IMR-90 (cell line): ENCODE measurements at regions not wholly inside any gene's neighbourhood (a gene's known extent, or its start where the extent isn't known, plus 50 kb on each side); places are given as distances from the start of the nearest gene placed in this dataset.

Experiments used
- ATAC-seq: fragments of 200-7000 bp; cut with Tn5 transposase; 2 replicates; pipeline ENCODE4 v1.9.1; 2020; ENCODE audit warnings: low read depth, mild to moderate bottlenecking, moderate library complexity
- BruUV-seq: library from RNA; stranded (reverse); fragments of 400-500 nt; replicated peaks from 2 replicates; lab custom pipeline; 2021; lab: Mats Ljungman, UMichigan
- CTCF ChIA-PET: fragments of 300-600 bp; formaldehyde crosslinking; extraction: SDS; loops from one replicate; lab custom pipeline; 2021; ENCODE audit warnings: antibody characterized with exemption; lab: Yijun Ruan, JAX
- POLR2A ChIA-PET: fragments of 300-600 bp; sonication (Branson Sonifier 250); formaldehyde crosslinking; loops from one replicate; lab custom pipeline; 2022; ENCODE audit warnings: antibody characterized with exemption; ENCODE audit not compliant: unreplicated experiment; lab: Charles Lee
- DNase-seq: peaks from one replicate; pipeline ENCODE4 v3.0.0; 2013
- H2AFZ ChIP-seq: replicated peaks from 2 replicates; pipeline ENCODE3; 2013; ENCODE audit warnings: low read length, mild to moderate bottlenecking; ENCODE audit not compliant: poor library complexity
- H2AK5ac ChIP-seq: 2 replicates; pipeline ENCODE4 v1.6.1; 2013; ENCODE audit warnings: low read depth, low read length, inconsistent platforms
- H2AK9ac ChIP-seq: replicated peaks from 2 replicates; pipeline ENCODE3; 2013; ENCODE audit warnings: mild to moderate bottlenecking, low read depth, low read length, moderate library complexity; ENCODE audit not compliant: poor library complexity
- H2BK120ac ChIP-seq: 2 replicates; pipeline ENCODE4 v1.6.1; 2013; ENCODE audit warnings: low read depth, low read length, inconsistent platforms
- H2BK15ac ChIP-seq: 3 replicates; pipeline ENCODE4 v1.6.1; 2013; ENCODE audit warnings: low read depth, low read length, inconsistent platforms
- H2BK20ac ChIP-seq: 2 replicates; pipeline ENCODE4 v1.6.1; 2013; ENCODE audit warnings: low read depth, mild to moderate bottlenecking, inconsistent platforms, low read length, moderate library complexity
- H2BK5ac ChIP-seq: 2 replicates; pipeline ENCODE4 v1.6.1; 2013; ENCODE audit warnings: mild to moderate bottlenecking, low read depth, low read length, inconsistent platforms; ENCODE audit not compliant: poor library complexity, severe bottlenecking
- H3K14ac ChIP-seq: replicated peaks from 2 replicates; pipeline ENCODE4 v1.6.1; 2013; ENCODE audit warnings: low read depth, low read length, inconsistent platforms
- H3K18ac ChIP-seq: 2 replicates; pipeline ENCODE4 v1.6.1; 2013; ENCODE audit warnings: low read depth, low read length, control low read depth
- H3K23ac ChIP-seq: 2 replicates; pipeline ENCODE4 v1.6.1; 2013; ENCODE audit warnings: low read depth, low read length, inconsistent platforms
- H3K27ac ChIP-seq: 2 replicates; pipeline ENCODE4 v1.5.1; 2013; ENCODE audit warnings: mild to moderate bottlenecking, control low read depth, low read length; ENCODE audit not compliant: insufficient read depth
- H3K27me3 ChIP-seq: 2 replicates; pipeline ENCODE4 v1.6.1; 2013; ENCODE audit warnings: low read length; ENCODE audit not compliant: control insufficient read depth, insufficient read depth
- H3K36me3 ChIP-seq: 2 replicates; pipeline ENCODE4 v1.6.1; 2013; ENCODE audit warnings: low read length, mixed read lengths; ENCODE audit not compliant: control insufficient read depth, insufficient read depth
- H3K4ac ChIP-seq: 2 replicates; pipeline ENCODE4 v1.6.1; 2013; ENCODE audit warnings: low read depth, low read length, inconsistent platforms
- H3K4me1 ChIP-seq: 2 replicates; pipeline ENCODE4 v1.6.1; 2013; ENCODE audit warnings: low read length, mixed read lengths; ENCODE audit not compliant: control insufficient read depth, insufficient read depth
- H3K4me2 ChIP-seq: 2 replicates; pipeline ENCODE4 v1.6.1; 2013; ENCODE audit warnings: low read depth, mild to moderate bottlenecking, control low read depth, low read length, moderate library complexity
- H3K4me3 ChIP-seq: 2 replicates; pipeline ENCODE4 v1.5.1; 2013; ENCODE audit warnings: low read depth, mild to moderate bottlenecking, control low read depth, low read length, moderate library complexity; ENCODE audit not compliant: insufficient read depth
- H3K56ac ChIP-seq: 2 replicates; pipeline ENCODE4 v1.6.1; 2013; ENCODE audit warnings: low read length, inconsistent platforms; ENCODE audit not compliant: insufficient read depth; ENCODE audit errors: extremely low read depth
- H3K79me1 ChIP-seq, 2 experiments: 2 replicates each; pipeline ENCODE4 v1.6.1; 2013; ENCODE audit warnings: low read length in 2 of 2, inconsistent platforms in 1 of 2, low read depth in 1 of 2
- H3K9ac ChIP-seq: 2 replicates; pipeline ENCODE4 v1.6.1; 2013; ENCODE audit warnings: low read depth, low read length, control low read depth
- H3K9me1 ChIP-seq: 2 replicates; pipeline ENCODE4 v1.6.1; 2013; ENCODE audit warnings: low read length, inconsistent platforms; ENCODE audit not compliant: insufficient read depth
- H3K9me3 ChIP-seq: 2 replicates; pipeline ENCODE4 v1.6.1; 2013; ENCODE audit warnings: low read length; ENCODE audit not compliant: control insufficient read depth, insufficient read depth
- H4K20me1 ChIP-seq: 2 replicates; pipeline ENCODE4 v1.6.1; 2013; ENCODE audit warnings: low read length, inconsistent platforms; ENCODE audit not compliant: insufficient read depth
- H4K5ac ChIP-seq: 2 replicates; pipeline ENCODE4 v1.6.1; 2013; ENCODE audit warnings: mild to moderate bottlenecking, low read depth, low read length, control low read depth
- H4K8ac ChIP-seq, 2 experiments: 2 replicates each; pipeline ENCODE4 v1.6.1; 2013; ENCODE audit warnings: low read depth in 2 of 2, low read length in 2 of 2, control low read depth in 1 of 2, inconsistent platforms in 1 of 2
- H4K91ac ChIP-seq: 2 replicates; pipeline ENCODE4 v1.6.1; 2013; ENCODE audit warnings: low read depth, low read length, inconsistent platforms; ENCODE audit not compliant: insufficient read depth
- CHD1 ChIP-seq: IDR thresholded peaks from 2 replicates; pipeline ENCODE4 v1.6.1; 2012; ENCODE audit warnings: low read depth, low read length, improper control_type of control experiment
- CTCF ChIP-seq: conservative IDR thresholded peaks from 2 replicates; pipeline ENCODE4 v1.5.1; 2012; ENCODE audit warnings: mild to moderate bottlenecking, low read depth, low read length, improper control_type of control experiment
- ELK1 ChIP-seq: fragments of 150-350 bp; IDR thresholded peaks from 2 replicates; pipeline ENCODE4 v1.6.1; 2016; ENCODE audit warnings: low read depth, mild to moderate bottlenecking, low read length, moderate library complexity, borderline replicate concordance
- FOS ChIP-seq: fragments of 150-350 bp; IDR thresholded peaks from 2 replicates; pipeline ENCODE4 v1.6.1; 2016; ENCODE audit warnings: low read depth, low read length
- MAFK ChIP-seq: IDR thresholded peaks from 2 replicates; pipeline ENCODE4 v1.6.1; 2012; ENCODE audit warnings: low read depth, low read length, improper control_type of control experiment
- MAZ ChIP-seq: IDR thresholded peaks from 2 replicates; pipeline ENCODE4 v1.6.1; 2012; ENCODE audit warnings: low read depth, mild to moderate bottlenecking, low read length, improper control_type of control experiment, moderate library complexity, borderline replicate concordance
- MXI1 ChIP-seq: IDR thresholded peaks from 2 replicates; pipeline ENCODE4 v1.6.1; 2012; ENCODE audit warnings: low read depth, mild to moderate bottlenecking, low read length, moderate library complexity, borderline replicate concordance
- NFE2L2 ChIP-seq: fragments of 150-350 bp; IDR thresholded peaks from 2 replicates; pipeline ENCODE4 v1.6.1; 2016; ENCODE audit warnings: low read depth, mild to moderate bottlenecking, low read length
- POLR2A ChIP-seq: IDR thresholded peaks from 2 replicates; pipeline ENCODE4 v1.6.1; 2012; ENCODE audit warnings: mild to moderate bottlenecking, low read depth, low read length
- RAD21 ChIP-seq: IDR thresholded peaks from 2 replicates; pipeline ENCODE4 v1.6.1; 2012; ENCODE audit warnings: low read length, improper control_type of control experiment
- RCOR1 ChIP-seq: IDR thresholded peaks from 2 replicates; pipeline ENCODE4 v1.6.1; 2012; ENCODE audit warnings: mild to moderate bottlenecking, low read length, improper control_type of control experiment; ENCODE audit not compliant: insufficient replicate concordance
- RFX5 ChIP-seq: IDR thresholded peaks from 2 replicates; pipeline ENCODE4 v1.8.0; 2012; ENCODE audit warnings: low read depth, mild to moderate bottlenecking, low read length, moderate library complexity
- SMC3 ChIP-seq: fragments of 150-350 bp; IDR thresholded peaks from 2 replicates; pipeline ENCODE4 v1.6.1; 2016; ENCODE audit warnings: low read depth, mild to moderate bottlenecking, antibody characterized with exemption, low read length, moderate library complexity
- USF2 ChIP-seq: fragments of 150-350 bp; IDR thresholded peaks from 2 replicates; pipeline ENCODE4 v1.6.1; 2017; ENCODE audit warnings: mild to moderate bottlenecking, antibody characterized with exemption, low read length, low read depth
- WGBS, 2 experiments: methylation state at CpG; one replicate each; pipeline versions ENCODE4 v1.1.5 to v1.1.7; 2013; ENCODE audit warnings: missing lambda C conversion rate in 2 of 2; ENCODE audit not compliant: insufficient read length in 1 of 2; ENCODE audit errors: extremely low coverage in 2 of 2; 5-methylcytosine and 5-hydroxymethylcytosine counted together
- dilution Hi-C: fragments of 300-500 bp; cut with HindIII; formaldehyde crosslinking; loops from one replicate; pipeline ENCODE4 v1.14.3; 2018; ENCODE audit warnings: low sequenced_read_pairs; ENCODE audit not compliant: unreplicated experiment
- in situ Hi-C: fragments of 300-500 bp; cut with MboI; formaldehyde crosslinking; loops from 3 replicates; pipeline ENCODE4 v1.14.3; 2019; ENCODE audit warnings: low sequenced_read_pairs, inconsistent platforms, mixed read lengths
- intact Hi-C: fragments of 100-400 bp; cut with micrococcal nuclease; formaldehyde crosslinking; loops from 2 replicates; pipeline ENCODE4 v1.10.0; 2022

GRCh38 chr6:166713434-166714186 is 86.6 kb upstream of the RPS6KA2 start:
- ChIA-PET POLR2A (no interaction called here), CTCF (no interaction called here)
- in situ Hi-C loops = no loop called here
- H4K91ac ChIP-seq = no peak overlapping the region
- no peak overlapping the region for H3K4ac ChIP-seq
- H3K79me1 ChIP-seq = no peaks in the 10 kb centered on the region
- no peak overlapping the region for H2BK20ac ChIP-seq
- H2BK120ac ChIP-seq = no peak overlapping the region
- no peaks in the 10 kb centered on the region for H3K4me1 ChIP-seq
- H3K36me3 ChIP-seq = no peaks in the 10 kb centered on the region
- H2BK5ac ChIP-seq = no peak overlapping the region
- DNase-seq (no peak), ATAC-seq (no peak)
- H3K18ac ChIP-seq = no peak overlapping the region
- WGBS, 2 experiments = 50% methylated on average over 2 of the region's 16 CpGs; no CpG with 5 or more reads in 1 of the 2 experiments
- H2AFZ ChIP-seq = peak overlapping the region; percentile 27
- H3K4me3 ChIP-seq = no peak overlapping the region
- intact Hi-C loops = no loop called here
- no peaks in the 10 kb centered on the region for H3K9me3 ChIP-seq
- no peak overlapping the region for H3K56ac ChIP-seq
- H2BK15ac ChIP-seq = no peak overlapping the region
- H2AK5ac ChIP-seq = no peak overlapping the region
- no peak overlapping the region for H3K27ac ChIP-seq
- BruUV-seq = no TSS peak
- H3K4me2 ChIP-seq = no peak overlapping the region
- no peak overlapping the region for H3K9ac ChIP-seq
- TF ChIP-seq MAFK = no peak
- TF ChIP-seq CHD1 = no peak
- TF ChIP-seq NFE2L2 = no peak
- no peak for TF ChIP-seq FOS
- TF ChIP-seq MXI1 = no peak
- TF ChIP-seq RFX5 = no peak
- no peak for TF ChIP-seq MAZ
- no peak for TF ChIP-seq POLR2A
- TF ChIP-seq ELK1 = no peak
- no peak for TF ChIP-seq CTCF
- no peak for TF ChIP-seq SMC3
- no peak for TF ChIP-seq USF2
- no peak for TF ChIP-seq RAD21
- no peak for TF ChIP-seq RCOR1
- H3K27me3 ChIP-seq = peaks cover 21% of the 10 kb centered on the region
- no peak overlapping the region for H4K5ac ChIP-seq
- no peak overlapping the region for H4K8ac ChIP-seq
- no peaks in the 10 kb centered on the region for H4K20me1 ChIP-seq
- dilution Hi-C loops = no loop called here
- no peak overlapping the region for H3K23ac ChIP-seq
- H2AK9ac ChIP-seq = no peak overlapping the region
- no peak overlapping the region for H3K14ac ChIP-seq
- H3K9me1 ChIP-seq = no peaks in the 10 kb centered on the region
